NCI-H526 treated with DMSO at 0.1 percent for 48 hours (cell line): ENCODE measurements at regions not wholly inside any gene's neighbourhood (a gene's known extent, or its start where the extent isn't known, plus 50 kb on each side); places are given as distances from the start of the nearest gene placed in this dataset.
A peak's percentile ranks its signal among the peaks of the same experiment; 100 is the strongest.

Experiments
- DNase-seq: peaks from one replicate; lab custom pipeline; 2025; lab: John Stamatoyannopoulos, UW

DNA sequence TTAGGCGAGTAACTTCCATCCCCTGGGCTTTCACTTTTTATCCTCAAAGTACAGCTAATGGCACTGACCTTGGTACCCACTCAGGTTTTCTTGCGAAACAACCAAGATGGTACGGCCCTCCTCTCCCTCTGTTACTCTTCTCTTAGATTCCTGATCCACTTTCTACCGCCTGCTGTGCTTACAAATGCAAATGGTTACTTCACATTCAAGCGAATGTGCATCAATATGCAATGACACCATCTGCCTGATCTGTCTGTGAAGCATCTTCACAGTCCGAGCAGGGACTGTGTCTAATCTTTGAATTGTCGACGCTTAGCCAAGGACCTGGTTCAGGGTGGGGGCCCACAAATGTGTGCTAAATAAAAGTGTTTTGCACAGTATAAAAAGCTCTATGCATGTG, 112.2 kb downstream of the TRIB2 start:
- peak; percentile 43 for DNase-seq

DNA sequence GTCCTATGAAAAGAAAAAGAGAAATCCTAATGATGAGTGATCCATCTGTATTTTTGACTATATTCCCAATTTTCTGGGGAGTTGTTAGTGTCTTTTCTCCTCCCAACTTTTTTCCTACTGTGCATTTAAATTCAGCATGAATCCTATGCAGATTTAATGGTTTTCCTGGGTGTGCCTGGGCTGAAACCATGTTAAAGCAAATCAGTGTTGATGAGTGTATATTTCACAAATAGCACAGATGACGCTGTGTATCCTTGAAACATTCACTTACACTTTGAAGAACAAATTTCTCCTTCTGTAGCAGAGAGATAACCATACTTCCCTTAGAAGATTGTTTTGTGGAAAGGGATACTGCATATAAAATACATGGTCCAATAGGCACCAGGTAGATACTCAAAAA, 114.3 kb downstream of the TRIB2 start:
- DNase-seq, result no peak

DNA sequence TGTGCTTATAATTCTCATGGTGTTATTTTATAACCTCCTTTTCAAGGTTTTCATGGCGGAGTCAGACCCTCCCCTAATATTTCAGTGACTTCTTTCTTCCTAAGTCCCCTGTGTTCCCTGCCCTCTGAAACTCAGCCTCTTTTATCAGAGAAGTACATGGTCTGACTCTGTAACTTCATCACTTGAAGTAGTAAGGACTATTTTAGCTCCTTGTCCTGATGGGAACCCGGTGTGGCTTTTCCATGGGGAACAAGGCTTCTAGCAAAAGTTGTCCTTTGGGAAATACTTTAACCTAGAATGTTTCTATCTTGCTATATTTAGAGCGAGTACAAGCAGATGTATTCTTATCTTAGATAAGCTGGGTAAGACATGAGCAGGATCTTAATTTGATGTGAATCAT, 117.5 kb downstream of the TRIB2 start:
- no peak for DNase-seq

DNA sequence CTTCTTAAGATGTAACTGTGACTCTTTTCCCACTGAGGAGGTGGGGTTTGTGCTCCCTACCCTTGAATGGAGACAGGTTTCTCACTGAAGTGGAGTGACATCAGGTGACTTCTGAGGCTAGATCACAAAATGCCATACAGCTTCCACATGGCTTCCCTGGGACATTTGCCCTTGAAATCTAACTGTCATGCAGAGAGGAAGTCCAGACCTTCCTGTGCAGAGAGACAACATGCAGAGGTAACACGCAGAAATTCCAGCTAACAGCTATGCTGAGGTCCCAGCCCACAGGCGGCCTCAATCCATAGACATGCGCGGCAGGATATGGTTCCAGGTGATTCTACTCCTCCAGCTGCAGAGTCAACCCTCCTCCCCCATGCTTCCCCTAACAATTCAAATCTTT, 119.0 kb downstream of the TRIB2 start:
- no peak for DNase-seq

DNA sequence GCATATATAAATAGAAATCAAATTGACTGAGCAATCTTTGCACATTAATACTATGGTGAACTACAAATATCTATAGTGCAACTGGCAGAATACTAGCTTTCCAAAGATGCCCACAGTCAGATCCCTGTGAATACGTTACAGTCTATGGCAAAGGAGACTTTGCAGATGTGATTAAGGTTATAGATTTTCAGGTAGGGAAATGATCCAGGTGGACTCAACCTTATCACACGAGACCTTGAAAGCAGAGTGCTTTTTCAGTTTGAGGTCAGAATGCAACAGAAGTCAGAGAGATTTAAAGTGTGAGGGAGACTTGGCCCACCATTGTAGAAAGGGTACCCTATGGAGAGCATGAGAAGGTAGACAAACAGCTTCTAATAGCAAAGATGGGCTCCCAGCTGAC, 122.6 kb downstream of the TRIB2 start:
- DNase-seq, result no peak

DNA sequence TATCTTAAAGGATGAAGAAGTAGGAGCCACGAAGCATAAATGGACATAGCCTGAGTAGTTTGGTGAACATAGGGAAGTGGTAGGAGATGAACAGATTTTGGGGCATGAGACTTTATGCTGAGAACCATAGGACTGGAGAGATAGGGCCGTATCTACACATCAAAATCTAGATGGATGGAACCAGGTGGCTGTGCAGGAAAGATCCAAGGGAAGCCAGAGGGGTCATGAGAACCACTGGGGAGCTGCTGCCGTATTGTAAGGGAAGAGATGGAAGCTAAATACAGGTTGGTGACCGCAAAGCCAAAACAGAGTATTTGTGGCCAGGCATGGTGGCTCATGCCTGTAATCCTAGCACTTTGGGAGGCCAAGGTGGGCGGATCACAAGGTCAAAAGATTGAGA, 124.3 kb downstream of the TRIB2 start:
- DNase-seq, result no peak

DNA sequence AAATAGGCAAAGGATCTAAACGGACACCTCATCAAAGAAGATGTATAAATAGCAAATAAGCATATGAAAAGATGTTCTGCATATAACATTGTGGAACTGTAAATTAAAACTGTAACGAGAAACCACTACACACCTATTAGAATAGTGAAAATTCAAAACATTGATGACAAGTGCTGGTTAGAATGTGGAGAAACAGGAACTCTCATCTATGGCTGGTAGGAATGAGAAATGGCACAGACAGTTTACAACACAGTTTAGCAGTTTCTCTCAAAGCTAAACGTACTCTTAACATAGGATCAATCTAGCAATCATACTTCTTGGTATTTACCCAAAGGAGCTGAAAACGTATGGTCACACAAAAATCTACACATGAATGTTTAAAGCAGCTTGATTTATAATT, 126.2 kb downstream of the TRIB2 start:
- no peak for DNase-seq

DNA sequence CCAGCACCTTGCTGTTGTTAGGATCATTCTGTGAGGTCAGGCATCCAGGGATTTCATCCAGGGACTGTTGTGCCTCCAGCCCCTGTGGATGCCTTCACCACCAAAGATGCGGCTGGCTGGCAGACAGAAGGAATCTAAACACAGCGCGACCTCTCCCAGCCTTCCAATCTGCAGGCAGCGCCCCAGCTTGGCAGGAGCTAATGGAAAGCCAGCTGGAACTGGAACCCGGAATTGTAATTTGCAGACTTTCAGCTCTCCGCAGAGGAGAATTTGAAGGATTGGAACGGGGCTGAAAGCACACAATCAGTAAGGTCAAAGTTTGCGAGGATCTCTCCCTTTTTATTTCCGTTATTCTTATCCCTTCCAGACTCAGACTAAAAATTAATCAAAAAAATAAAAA, 127.8 kb downstream of the TRIB2 start:
- DNase-seq, result no peak

DNA sequence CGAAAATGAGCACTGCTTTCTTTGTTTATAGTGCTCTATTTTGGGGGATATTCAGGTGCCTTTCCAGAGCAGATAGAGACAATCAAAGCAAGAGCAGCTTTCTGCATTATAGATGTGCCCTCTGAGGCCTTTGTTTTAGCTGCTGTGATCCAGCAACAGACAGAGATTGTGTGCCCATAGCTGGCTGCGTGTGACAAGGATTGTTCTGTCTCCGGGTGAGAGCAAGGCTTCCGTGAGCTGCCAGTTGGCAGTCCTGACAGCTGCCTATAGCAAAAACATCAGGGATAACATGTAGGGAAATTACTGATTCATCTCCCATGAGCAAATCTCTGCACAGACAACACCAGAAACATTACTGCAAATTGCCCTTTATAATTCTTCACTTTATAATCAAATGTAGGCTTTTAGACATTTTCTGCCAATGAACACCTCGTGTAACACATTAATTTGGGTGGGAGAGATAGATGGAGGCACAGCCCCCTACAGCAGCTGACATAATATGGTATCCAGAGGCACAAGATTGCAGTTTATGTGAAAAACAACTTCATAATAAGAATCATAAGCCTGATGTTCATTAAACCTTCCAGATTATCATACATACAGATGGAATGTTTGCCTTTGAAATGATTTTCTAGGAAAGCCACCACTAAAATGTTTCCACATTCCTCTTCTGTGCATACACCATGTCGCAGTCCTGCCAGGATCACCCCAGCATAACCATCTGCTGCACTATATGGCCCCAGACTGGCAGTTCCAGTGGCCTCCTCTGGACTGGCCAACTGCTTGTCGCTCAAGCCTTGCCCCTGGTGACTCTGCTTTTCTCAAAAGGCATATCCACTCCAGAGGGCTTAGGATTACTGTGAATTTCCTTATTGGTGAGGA, 131.2 kb downstream of the TRIB2 start:
- DNase-seq, result no peak

DNA sequence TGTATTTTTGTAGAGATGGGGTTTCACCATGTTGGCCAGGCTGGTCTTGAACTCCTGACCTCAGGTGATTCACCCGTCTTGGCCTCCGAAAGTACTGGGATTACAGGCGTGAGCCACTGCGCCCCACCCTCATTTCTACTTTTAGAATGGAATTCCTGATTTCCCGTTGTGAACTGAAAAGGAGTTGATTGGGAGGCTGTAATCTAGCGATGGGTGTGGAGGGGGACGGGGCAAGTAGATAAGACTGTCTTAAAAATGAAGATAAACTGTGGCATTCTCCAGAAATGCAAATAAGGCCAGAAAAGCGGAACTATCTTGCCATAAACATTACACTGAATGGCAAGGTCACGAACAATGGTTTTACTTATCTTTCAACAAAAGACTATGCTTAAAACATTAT, 135.4 kb downstream of the TRIB2 start:
- DNase-seq, result no peak

DNA sequence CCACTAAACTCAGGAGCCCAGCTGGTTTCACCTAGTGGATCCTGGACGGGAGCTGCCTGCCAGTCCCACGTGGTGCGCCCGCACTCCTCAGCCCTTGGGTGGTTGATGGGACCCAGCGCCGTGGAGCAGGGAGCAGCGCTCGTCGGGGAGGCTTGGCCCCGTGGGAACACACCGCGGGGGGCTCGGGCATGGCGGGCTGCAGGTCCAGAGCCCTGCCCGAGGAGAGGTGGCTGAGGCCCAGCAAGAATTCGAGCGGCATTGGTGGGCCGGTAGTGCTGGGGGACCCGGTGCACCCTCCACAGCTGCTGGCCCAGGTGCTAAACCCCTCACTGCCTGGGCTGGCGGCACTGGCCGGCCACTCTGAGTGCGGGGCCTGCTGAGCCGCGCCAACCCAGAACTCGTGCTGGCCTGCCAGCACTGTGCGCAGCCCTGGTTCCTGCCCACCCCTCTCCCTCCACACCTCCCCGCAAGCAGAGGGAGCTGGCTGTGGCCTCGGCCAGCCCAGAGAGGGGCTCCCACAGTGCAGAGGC, 137.3 kb downstream of the TRIB2 start:
- DNase-seq, result no peak

DNA sequence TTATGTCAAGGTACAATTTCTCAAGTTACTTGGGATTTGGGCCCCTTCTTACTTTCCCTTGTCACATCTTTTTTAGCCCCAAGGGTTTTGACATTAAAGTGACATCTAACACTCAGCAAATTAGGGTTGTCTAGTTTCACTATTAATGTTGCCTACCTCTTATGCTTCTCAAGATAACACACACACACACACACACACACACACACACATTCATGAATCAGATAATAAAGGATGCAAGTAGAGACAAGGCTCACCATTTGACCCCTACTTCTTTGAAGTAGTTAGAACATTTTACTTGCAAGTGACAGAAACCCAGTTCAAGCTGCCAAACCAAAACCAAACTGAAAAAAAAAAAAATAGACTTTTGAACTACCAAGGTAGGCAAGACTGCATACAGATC, 138.8 kb downstream of the TRIB2 start:
- DNase-seq, result no peak

DNA sequence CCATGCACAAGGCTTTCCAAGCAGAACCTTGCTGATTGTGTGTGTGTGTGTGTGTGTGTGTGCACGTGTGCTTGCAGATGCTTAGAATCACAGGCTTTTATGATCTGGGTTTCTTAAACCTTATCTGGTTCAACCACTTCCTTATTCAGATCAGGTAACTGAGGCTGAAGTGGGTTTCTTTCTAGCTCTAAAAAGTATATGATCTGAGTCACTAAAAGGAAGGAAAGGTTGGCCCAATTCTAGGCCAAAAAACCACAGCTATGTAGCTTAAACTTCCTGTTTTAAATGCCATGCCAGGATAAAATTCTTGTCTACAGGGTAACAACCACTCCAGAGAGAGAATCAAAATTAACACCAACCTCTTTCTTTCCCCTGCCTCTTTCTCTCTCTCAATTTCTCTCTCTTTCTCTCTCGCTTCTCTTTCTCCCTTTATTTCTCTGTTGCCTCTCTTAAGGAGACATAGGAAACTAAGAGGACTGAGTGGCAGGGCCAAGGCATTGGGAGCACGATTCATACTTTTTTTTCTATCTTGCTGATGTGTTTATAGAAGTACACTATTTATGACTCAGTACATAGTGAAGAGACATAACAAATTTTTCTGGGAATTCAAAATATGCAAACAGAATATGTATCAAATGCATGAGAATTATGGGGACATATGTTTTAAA, 140.3 kb downstream of the TRIB2 start:
- DNase-seq, result no peak

DNA sequence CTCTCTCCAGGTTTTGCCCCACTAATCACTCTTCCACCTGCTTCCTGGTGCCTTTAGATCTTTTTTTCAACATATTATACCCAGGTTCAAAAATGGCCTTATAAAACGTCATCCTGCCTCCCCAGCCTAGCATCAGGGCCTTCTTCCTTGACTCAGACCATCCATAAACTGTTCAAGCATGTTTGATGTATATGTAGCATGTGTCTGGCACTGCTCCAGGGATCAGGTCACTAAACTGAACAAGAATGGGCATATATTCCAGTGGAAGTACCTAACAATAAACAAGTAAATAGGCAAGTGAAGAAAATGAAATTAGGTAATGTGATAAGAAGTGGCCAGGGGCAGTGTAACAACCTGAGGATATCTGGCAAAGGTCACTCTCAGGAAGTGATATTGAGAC, 141.2 kb downstream of the TRIB2 start:
- DNase-seq, result no peak

DNA sequence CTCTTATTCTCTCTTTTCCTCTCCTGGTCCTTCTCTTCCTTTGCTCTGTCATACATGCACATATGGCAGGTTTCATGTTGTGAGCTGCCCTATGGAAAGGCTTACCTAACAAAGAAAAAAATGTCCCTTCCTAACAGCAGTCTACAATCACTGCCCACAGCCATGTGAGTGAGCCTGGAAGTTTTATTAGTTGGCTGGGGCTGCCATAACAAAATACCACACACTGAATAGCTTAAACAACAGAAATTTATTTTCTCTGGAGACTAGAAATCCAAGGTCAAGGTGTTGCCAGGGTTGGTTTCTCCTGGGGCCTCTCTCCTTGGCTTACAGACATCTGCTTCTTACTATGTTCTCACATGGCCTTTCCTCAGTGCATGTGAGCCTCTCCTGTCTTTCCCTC, 142.1 kb downstream of the TRIB2 start:
- no peak for DNase-seq

DNA sequence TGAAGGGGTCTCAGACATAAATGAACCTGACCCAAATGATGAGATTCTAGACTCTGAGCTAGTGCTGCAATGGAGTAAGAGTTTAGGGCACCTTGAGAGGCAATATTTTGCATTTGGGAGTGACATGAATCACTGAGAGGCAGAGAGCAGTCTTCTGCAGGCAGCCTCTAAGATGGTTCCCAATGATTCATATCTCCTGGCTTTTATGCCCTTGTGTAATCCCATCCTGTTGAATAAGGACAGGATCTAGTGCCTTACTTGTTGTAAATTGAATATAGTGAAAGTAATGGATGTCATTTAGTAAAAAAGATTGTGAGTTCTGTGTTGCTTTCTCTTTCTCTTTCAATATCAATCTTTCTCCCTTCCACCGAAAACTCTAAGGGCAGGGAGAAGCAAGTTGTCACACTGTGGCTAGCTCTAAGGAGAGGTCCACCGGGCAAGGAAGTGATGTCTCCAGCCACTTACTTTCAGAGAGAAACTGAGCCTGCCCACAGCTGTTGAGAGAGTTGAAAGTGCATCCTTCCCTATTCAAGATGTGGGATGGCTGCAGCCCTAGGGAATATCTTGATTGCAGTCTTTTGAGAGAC, 144.7 kb downstream of the TRIB2 start:
- DNase-seq, result no peak

DNA sequence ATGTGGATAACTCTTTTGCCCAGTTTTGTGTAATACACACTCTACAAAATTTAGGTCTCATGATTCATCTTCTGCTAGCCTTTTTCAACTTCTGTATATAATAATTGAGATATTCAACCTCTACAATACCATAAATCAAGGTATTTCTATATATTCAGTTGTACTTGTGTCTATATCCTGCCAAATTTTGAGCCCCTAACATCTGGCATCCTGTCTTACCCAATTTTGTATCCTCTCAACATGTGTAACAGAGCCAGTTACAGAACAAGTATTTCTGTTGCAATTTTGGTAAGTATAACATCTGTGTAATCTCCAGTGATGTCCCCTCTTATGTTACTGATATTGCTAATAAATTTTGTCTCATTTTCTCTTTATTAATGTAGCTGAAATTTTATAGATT, 145.8 kb downstream of the TRIB2 start:
- no peak for DNase-seq

DNA sequence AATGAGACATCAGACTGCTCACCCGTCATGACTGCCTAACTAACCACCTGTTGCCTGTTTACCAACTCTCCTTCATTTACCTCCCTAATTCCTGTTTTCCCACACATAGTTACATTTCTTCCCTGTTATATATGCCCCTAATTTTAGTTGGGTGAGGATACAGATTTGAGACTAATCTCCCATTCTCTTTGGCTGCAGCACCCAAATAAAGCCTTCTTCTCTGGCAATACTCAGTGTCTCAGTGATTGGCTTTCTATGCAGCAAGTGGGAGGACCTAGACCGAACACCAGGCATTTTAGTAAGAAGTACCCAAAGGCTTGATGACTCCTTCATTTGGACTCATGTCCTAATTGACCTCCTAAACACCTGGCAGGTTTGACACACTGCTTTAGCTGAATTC, 147.2 kb downstream of the TRIB2 start:
- DNase-seq, result no peak

DNA sequence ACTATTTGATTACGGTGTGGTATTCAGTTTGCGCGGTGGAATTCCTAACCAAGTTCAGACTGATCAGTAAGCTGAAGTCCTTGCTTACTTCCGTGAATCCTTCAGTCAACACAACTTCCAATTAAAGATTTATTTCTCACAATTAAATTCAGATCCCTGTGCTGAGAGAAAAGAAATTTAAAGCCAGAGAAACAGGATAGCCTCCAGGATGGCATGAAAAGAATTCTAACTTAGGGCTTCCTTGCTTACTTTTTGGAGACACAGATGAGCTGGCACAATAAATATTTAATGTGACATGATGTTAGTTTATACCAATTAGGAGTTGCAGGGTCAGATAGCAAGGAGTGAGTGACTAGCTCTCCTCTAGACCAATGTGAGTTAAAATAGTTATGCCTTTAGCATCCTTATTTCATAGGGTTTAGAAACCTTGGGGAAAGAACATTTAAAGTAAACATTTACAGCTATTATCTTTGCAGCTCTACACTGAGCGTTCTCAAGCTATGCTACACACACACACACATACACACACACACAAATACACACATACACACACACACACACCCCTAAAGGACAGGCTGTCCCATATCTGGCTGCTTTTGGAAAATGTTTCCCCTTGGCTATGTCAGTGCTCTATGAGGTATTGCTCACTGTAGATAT, 151.0 kb downstream of the TRIB2 start:
- DNase-seq, result no peak

DNA sequence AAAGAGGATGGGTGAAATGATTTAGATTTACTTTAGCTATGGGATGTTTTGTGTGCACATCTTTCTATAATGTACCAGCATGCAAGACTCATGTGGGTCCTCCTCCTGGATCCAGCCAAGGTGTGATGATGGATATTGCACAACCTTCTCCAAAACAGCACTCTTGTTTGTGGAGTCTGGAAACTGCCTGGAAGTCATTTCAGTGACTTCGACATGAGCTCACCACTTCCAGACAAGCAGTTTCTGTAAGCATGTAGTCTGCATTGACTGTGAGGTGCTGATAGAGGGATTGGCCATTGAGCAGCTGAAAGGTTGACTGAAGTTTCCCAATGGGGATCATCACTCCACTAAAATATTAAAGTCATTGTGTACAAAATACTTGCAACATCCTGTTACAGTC, 154.0 kb downstream of the TRIB2 start:
- DNase-seq, result no peak

DNA sequence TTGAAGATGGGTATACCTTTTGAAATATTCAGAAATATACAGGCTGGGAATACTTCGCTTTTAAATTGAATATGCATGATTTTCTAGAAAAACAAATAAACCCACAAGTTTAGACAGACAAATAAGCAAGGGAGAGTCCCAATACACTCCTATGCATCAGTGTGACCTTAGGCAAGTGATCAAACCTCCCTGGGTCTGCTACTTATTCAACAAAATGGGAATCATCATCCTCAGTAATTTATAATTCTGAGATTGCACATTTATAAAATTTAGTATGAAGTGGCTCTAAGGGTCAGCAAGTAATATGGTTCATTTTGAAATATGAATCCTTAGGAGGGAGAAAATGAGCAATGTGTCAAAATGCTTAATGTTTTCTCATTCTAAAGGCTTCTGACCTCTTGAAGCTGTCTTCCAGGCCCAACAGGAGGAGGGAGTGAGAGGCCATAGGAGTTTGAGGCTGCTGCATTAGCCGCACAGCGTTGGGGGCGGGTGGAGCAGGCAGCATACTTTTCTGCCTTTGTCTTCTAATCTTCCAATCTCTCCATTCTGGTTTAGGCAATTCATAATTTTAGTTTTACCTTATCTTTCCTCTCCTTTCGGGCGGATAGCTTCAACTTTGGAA, 155.1 kb downstream of the TRIB2 start:
- DNase-seq, result no peak

DNA sequence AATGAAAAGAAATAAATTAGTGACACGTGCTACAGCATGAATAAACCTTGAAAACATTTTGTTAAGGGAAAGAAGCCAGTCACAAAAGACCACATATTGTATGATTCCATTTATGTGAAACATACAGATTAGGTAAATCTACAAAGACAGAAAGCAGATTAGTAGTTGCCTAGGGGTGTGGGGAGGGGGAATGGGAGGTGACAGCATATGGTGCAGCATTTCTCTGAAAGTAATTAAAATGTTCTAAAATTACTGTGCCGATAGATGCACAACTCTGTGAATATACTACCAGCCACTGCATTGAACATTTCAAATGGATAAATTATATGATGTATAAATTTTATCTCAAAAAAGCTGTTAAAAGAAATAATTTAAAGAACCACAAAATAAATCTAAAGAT, 161.0 kb downstream of the TRIB2 start:
- no peak for DNase-seq
